Smooth muscle cell (in vitro differentiated cells): ENCODE measurements at regions not wholly inside any gene's neighbourhood (a gene's known extent, or its start where the extent isn't known, plus 50 kb on each side); places are given as distances from the start of the nearest gene placed in this dataset.

Source experiments
- DNase-seq: peaks from one replicate; lab custom pipeline; 2025; ENCODE audit not compliant: unreplicated experiment; lab: John Stamatoyannopoulos, UW
- H2AFZ ChIP-seq: fragments of 200-600 bp; sonication (generic); 2 replicates; pipeline ENCODE4 v1.6.0; 2016; ENCODE audit warnings: antibody characterized with exemption, low read depth, mild to moderate bottlenecking
- H3F3A ChIP-seq: fragments of 200-600 bp; sonication (generic); 2 replicates; pipeline ENCODE4 v1.6.0; 2017; ENCODE audit warnings: antibody characterized with exemption, low read depth
- H3K27ac ChIP-seq: fragments of 200-600 bp; sonication (generic); 2 replicates; pipeline ENCODE4 v1.5.1; 2016; ENCODE audit warnings: low read depth, mild to moderate bottlenecking
- H3K27me3 ChIP-seq: fragments of 200-600 bp; sonication (generic); 2 replicates; pipeline ENCODE4 v1.6.1; 2016; ENCODE audit warnings: low read depth, mild to moderate bottlenecking
- H3K36me3 ChIP-seq: fragments of 200-600 bp; sonication (generic); 2 replicates; pipeline ENCODE4 v1.5.1; 2016; ENCODE audit warnings: low read depth
- H3K4me1 ChIP-seq: fragments of 200-600 bp; sonication (generic); 2 replicates; pipeline ENCODE4 v1.5.1; 2016; ENCODE audit warnings: low read depth
- H3K4me2 ChIP-seq: fragments of 200-600 bp; sonication (generic); 2 replicates; pipeline ENCODE4 v1.6.0; 2016; ENCODE audit warnings: mild to moderate bottlenecking
- H3K4me3 ChIP-seq: fragments of 200-600 bp; sonication (generic); 2 replicates; pipeline ENCODE4 v1.5.1; 2016; ENCODE audit warnings: mild to moderate bottlenecking
- H3K79me2 ChIP-seq: fragments of 200-600 bp; sonication (generic); 2 replicates; pipeline ENCODE4 v1.6.0; 2016; ENCODE audit warnings: low read depth, mild to moderate bottlenecking
- H3K9ac ChIP-seq: fragments of 200-600 bp; sonication (generic); 2 replicates; pipeline ENCODE4 v1.6.0; 2016; ENCODE audit warnings: low read depth
- H3K9me3 ChIP-seq: fragments of 200-600 bp; sonication (generic); replicated peaks from 2 replicates; pipeline ENCODE4 v1.5.1; 2016; ENCODE audit warnings: low read depth
- H4K20me1 ChIP-seq: fragments of 200-600 bp; sonication (generic); 2 replicates; pipeline ENCODE4 v1.6.0; 2016; ENCODE audit warnings: low read depth
- CTCF ChIP-seq: fragments of 200-600 bp; sonication (generic); IDR thresholded peaks from 2 replicates; pipeline ENCODE4 v1.5.1; 2017; ENCODE audit warnings: borderline replicate concordance, mild to moderate bottlenecking, antibody characterized with exemption; ENCODE audit not compliant: insufficient read depth, poor library complexity, severe bottlenecking
- WGBS: methylation state at CpG from one replicate; pipeline ENCODE4 v1.1.7; 2016; ENCODE audit warnings: low lambda C conversion rate; 5-methylcytosine and 5-hydroxymethylcytosine counted together

GRCh38 chr5:84606784-84607183 lies 222.1 kb upstream of the EDIL3 start:
- H3F3A ChIP-seq = no peaks in the 10 kb centered on the region
- H3K4me1 ChIP-seq = peaks cover 2% of the 10 kb centered on the region
- DNase-seq = no peak
- 93% methylated on average over 5 of the region's 5 CpGs for WGBS
- H3K9me3 ChIP-seq = no peaks in the 10 kb centered on the region
- no peaks in the 10 kb centered on the region for H4K20me1 ChIP-seq
- no peaks in the 10 kb centered on the region for H3K27me3 ChIP-seq
- H3K4me2 ChIP-seq = no peak overlapping the region
- H3K9ac ChIP-seq = no peak overlapping the region
- H2AFZ ChIP-seq = no peak overlapping the region
- H3K4me3 ChIP-seq = no peak overlapping the region
- no peak overlapping the region for H3K27ac ChIP-seq
- TF ChIP-seq CTCF = no peak
- no peaks in the 10 kb centered on the region for H3K36me3 ChIP-seq
- no peaks in the 10 kb centered on the region for H3K79me2 ChIP-seq

GRCh38 chr5:84605241-84605640 lies 220.6 kb upstream of the EDIL3 start:
- no peak for DNase-seq
- H3K36me3 ChIP-seq = no peaks in the 10 kb centered on the region
- no peaks in the 10 kb centered on the region for H3K27me3 ChIP-seq
- no peak overlapping the region for H3K27ac ChIP-seq
- H2AFZ ChIP-seq = no peak overlapping the region
- no peaks in the 10 kb centered on the region for H3F3A ChIP-seq
- no peak overlapping the region for H3K4me2 ChIP-seq
- no peaks in the 10 kb centered on the region for H4K20me1 ChIP-seq
- no peak overlapping the region for H3K9ac ChIP-seq
- no peak overlapping the region for H3K4me3 ChIP-seq
- peaks cover 2% of the 10 kb centered on the region for H3K4me1 ChIP-seq
- no peaks in the 10 kb centered on the region for H3K9me3 ChIP-seq
- WGBS = 96% methylated on average over 3 of the region's 3 CpGs
- H3K79me2 ChIP-seq = no peaks in the 10 kb centered on the region
- no peak for TF ChIP-seq CTCF

GRCh38 chr5:84603568-84604185 lies 219.0 kb upstream of the EDIL3 start:
- Histone ChIP-seq H3K4me3 (no peak overlapping the region), H3F3A (no peaks in the 10 kb centered on the region), H3K9ac (no peak overlapping the region), H3K36me3 (no peaks in the 10 kb centered on the region), H4K20me1 (no peaks in the 10 kb centered on the region), H3K27me3 (no peaks in the 10 kb centered on the region), H3K4me1 (peaks cover 2% of the 10 kb centered on the region), H2AFZ (no peak overlapping the region), H3K27ac (peak overlapping the region; percentile 32), H3K79me2 (no peaks in the 10 kb centered on the region), H3K4me2 (peak overlapping the region; percentile 34), H3K9me3 (no peaks in the 10 kb centered on the region)
- TF ChIP-seq CTCF = no peak
- WGBS = 43% methylated on average over 3 of the region's 3 CpGs
- no peak for DNase-seq

GRCh38 chr5:84602371-84602771 lies 217.7 kb upstream of the EDIL3 start:
- no peaks in the 10 kb centered on the region for H3K27me3 ChIP-seq
- 70% methylated on average over 1 of the region's 1 CpG for WGBS
- no peaks in the 10 kb centered on the region for H3K36me3 ChIP-seq
- no peak overlapping the region for H3K4me2 ChIP-seq
- no peaks in the 10 kb centered on the region for H3K79me2 ChIP-seq
- no peak for DNase-seq
- H3K4me1 ChIP-seq = peaks cover 2% of the 10 kb centered on the region
- no peak overlapping the region for H3K4me3 ChIP-seq
- no peaks in the 10 kb centered on the region for H3F3A ChIP-seq
- no peaks in the 10 kb centered on the region for H4K20me1 ChIP-seq
- no peaks in the 10 kb centered on the region for H3K9me3 ChIP-seq
- no peak for TF ChIP-seq CTCF
- no peak overlapping the region for H2AFZ ChIP-seq
- H3K27ac ChIP-seq = no peak overlapping the region
- no peak overlapping the region for H3K9ac ChIP-seq
